NCI-H2196 (cell line): ENCODE measurements at regions not wholly inside any gene's neighbourhood (a gene's known extent, or its start where the extent isn't known, plus 50 kb on each side); places are given as distances from the start of the nearest gene placed in this dataset.
"Not testable (repeated sequence)": the region's sequence is repeated elsewhere in the genome, so short reads cannot be mapped to it uniquely, and the experiment has no call there.

ENCODE experiments used
- DNase-seq: peaks from one replicate; lab custom pipeline; 2025; ENCODE audit not compliant: unreplicated experiment; lab: John Stamatoyannopoulos, UW

- DNase-seq: no peak
Measured at GRCh38 chr1:181949500-181949899, 112.0 kb downstream of the ZNF648 start.

DNA sequence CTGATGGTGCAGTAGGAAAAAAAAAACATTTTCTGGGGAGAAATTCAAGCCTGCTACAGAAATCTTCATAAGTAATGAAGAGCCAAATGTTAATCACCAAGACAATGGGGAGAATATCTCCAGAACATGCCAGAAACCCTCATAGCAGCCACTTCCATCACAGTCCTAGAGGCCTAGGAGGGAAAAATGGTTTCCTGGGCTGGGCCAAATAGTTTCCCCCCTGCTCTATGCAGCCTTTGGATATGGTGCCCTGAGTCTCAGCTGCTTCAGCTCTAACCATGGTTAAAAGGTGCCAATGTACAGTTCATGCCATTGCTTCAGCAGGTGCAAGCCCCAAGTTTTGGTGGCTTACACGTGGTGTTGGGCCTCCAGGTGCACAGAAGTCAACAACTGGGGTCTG, 113.1 kb downstream of the ZNF648 start:
- DNase-seq: no peak

DNA sequence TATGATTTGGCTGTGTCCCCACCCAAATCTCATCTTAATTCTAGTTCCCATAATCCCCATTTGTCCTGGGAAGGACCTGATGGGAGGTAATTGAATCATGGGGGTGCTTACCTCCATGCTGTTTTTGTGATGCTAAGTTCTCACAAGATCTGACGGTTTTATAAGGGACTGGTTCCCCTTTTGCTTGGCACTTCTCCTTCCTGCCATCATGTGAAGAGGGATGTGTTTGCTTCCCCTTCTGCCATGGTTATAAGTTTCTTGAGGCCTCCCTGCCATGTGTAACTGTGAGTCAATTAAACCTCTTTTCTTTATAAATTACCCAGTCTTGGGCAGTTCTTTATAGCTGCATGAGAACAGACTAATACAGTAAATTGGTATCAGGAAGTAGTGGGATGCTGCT, 114.1 kb downstream of the ZNF648 start:
- DNase-seq: no peak

DNA sequence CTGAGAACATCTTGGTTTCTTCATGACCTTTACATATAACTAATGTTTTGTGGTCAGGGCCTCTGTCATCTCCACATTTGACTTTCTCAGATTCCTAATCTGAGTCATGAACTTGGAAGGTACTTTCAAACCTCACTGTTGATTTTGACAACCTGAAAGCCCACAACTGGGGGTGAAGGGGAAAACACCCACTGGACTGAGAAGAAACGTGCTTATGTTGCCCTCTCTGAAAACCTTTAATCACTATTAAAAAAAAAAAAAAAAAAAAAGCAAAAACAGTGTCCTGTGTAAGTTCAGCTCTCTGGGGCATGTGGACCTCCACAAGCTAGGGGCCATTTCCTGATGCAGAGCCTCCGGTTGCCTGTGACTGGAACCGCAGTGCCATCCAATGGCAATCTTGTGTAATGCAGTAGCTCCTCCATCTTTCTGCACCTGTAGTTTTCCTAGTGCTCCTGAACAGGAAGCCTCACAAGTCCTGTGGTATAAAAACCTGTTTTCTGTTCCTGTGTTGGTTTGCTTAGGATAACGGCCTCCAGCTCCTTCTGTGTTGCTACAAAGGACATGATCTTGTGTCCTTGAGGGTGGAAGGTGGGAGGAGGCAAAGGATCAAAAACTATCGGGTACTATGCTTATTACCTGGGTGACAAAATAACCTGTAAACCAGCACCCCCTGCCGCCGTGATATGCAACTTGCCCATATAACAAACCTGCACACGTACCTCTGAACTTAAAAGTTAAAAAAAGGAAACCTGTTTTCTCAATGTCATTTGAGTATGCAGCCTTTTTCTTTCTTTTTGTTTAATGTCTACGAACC, 124.5 kb downstream of the ZNF648 start:
- peak; percentile 76 for DNase-seq

DNA sequence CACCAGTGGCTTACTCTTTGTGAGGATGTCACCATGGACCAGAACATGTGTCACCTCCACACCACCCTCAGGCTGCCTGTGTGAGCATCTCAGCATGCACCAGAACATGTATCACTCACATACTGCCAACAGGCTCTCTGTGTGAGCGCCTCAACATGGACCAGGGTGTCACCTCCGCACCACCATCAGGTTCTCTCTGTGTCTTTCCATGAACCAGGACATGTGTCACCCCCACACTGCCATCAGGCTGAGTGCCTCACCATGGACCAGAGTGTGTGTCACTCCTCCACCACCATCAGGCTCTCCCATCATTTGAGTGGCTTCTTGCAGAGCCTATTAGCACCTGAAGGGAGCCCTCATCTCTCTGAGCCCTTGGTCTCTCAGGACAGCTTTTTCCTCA, 125.2 kb downstream of the ZNF648 start:
- no peak for DNase-seq

GRCh38 chr1:181931873-181932272, 129.6 kb downstream of the ZNF648 start:
- DNase-seq: no peak

- DNase-seq: no peak
Measured at GRCh38 chr1:181930187-181930586, 131.3 kb downstream of the ZNF648 start.

- DNase-seq: peak; percentile 14
Measured at GRCh38 chr1:181926697-181927096, 134.8 kb downstream of the ZNF648 start.

DNA sequence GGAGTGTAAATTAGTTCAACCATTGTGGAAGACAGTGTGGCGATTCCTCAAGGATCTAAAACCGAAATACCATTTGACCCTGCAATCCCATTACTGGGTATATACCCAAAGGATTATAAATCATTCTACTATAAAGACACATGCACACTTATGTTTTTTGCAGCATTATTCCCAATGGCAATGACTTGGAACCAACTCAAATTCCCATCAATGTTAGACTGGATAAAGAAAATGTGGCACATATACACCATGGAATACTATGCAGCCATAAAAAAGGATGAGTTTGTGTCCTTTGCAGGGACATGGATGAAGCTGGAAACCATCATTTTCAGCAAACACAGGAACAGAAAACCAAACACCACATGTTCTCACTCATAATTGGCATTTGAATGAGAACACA, 137.5 kb downstream of the ZNF648 start:
- DNase-seq: not testable (repeated sequence)

GRCh38 chr1:181919542-181919941, 142.0 kb downstream of the ZNF648 start:
- no peak for DNase-seq

DNA sequence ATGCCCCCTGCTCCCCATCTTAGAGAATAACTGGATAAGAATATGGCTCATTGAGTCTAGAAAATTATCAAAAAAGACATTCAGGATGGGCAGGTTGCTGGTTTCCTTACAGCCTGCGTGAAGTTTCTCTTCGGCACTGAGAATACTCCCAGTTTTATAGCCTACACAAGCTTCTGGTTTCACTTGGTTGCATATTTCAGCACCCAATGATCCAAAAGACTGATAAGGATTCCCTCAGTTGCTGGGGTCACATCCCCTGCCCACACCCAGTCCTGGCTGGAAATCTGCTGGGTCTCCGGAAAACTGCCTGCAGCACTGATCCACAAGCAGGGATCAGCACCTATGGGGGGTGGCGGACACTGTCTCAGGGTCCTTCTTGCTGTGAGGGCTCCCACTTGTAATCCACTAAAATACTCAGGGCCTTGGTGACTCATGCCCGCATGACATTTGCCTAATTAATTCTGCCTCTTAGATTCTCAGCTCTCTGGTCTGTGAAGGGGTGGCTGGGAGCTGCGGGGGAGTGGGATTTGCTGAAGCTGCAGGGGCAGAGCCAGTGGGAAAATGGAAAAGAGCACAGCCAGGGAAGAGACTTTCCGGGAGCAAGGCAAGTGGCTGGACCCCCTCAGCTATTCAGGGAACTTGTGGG, 142.5 kb downstream of the ZNF648 start:
- no peak for DNase-seq

DNA sequence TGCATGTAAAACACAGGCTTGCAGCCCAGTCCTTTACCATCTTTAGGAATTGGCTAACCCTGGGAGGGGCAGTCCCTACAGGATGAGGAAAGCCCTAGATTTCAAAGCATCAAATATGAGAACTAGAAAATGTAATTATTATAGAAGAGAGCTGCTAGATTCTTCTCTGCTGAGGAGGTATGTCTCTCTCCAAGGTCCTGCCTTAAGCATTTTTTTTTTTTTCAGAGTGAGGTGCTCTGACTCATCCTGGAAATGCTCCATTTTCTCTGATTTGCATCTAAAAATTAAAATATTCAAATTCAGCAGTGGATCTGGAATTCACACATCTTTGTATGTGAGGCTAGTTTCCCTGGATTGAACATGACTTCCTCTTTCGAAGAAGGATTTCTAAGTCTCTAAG, 149.8 kb downstream of the ZNF648 start:
- DNase-seq: no peak

DNA sequence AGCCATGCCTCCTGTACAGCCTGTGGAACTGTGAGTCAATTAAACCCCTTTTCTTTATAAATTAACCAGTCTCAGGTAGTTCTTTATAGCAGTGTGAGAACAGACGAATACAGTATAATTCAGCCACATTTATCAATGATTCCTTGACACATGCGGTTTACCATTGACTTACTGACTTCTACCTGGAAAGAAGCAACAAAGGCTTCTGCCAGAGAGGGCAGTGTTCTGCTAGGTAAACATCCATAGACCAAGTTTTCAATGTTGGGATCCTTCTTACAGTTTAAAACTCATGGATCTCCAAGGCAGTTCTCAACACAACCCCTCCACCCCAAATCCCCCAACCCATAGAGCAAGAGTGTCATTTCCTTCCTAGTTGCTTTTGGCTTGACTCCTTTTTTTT, 150.6 kb downstream of the ZNF648 start:
- DNase-seq: no peak

DNA sequence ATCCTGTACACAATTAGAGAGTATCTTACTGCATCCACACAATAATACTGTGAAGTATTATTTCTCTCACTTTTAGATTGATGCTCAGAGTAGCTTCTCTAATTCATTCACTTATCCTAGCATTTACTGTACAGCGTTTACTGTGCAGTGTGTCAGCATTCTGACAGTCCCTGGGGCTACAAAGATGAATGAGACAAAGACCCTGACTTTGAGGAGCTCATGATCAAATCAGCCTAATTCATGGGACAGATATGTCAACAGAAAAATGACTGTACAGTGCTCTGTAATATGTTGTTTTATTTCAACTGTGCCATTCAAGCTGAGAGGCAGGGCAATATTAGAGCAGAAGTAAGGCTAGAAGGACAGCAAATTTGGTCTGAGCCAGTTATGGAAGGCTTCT, 152.5 kb downstream of the ZNF648 start:
- no peak for DNase-seq

GRCh38 chr1:181906631-181907030, 154.9 kb downstream of the ZNF648 start:
- no peak for DNase-seq

DNA sequence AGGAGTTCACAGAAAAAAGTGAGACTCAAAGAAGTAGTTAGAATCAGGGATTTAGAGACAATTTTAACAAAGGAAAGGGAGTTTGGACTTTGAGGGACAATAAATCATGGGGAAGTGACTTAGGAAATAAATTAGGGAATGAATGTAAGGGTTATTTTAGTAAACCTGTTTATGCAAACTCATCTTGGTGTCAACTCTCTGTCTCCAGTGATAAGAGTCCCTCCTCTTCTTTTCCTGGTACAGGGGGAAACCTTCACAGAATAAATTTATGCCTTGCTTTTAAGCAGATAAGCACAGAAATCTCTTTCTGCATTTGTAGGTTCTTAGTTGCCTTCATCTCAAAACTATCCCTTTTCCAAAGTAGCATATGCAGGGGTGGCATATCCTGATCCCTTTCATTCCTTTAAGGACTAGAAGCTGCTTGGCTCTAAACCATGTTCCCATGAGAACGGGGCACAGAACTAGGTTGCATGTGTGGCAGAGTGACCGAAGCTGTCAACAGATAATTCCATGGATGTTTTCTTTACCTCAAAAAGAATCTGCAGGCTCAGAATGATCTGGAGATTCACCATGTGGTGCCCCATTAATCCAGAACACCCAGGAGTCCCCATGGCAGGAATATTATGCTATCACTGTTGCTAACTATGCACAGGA, 155.4 kb downstream of the ZNF648 start:
- no peak for DNase-seq

- DNase-seq: no peak
Measured at GRCh38 chr1:181898773-181899172, 162.7 kb downstream of the ZNF648 start.

- no peak for DNase-seq
Measured at GRCh38 chr1:181896824-181897223, 164.7 kb downstream of the ZNF648 start.

GRCh38 chr1:181894439-181894859, 167.1 kb downstream of the ZNF648 start:
- no peak for DNase-seq

DNA sequence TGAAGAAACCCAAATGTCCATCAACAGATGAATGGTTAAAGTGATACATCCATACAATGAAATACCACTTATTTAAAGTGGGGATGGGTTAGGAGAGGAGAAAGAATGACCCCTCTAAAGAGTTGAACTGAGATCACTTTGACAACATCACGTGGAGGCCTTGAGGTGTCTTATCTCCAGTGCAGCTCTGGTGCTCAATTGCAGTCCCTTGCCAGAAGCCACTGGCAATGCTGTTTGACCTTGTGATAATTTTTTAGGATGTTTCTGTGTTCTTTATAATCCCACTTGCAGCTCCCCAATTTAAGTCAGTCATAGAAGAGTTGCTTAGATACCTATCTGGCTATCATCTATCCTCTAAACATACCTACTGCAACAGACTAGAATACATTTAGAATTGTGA, 167.6 kb downstream of the ZNF648 start:
- no peak for DNase-seq

- DNase-seq: not testable (repeated sequence)
Measured at GRCh38 chr1:181893150-181893549, 168.4 kb downstream of the ZNF648 start.

DNA sequence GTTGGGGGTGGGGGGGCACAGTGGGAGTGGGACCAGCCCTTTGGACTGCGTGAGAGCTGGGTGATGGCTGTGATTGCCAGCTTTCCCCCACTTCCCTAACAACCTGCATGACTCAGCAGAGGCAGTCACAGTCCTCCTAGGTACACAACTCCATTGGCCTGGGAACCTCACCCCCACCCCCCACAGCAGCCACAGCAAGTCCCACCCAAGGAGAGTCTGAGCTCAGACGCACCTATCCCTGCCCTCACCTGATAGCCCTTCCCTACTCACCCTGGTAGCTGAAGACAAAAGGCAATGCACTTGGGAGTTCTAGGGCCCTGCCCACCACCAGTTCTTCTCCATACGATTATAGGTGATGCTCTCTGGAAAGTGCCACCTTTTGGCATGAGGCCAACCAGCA, 188.9 kb downstream of the ZNF648 start:
- no peak for DNase-seq
